Fibroblast of skin of scalp (primary cell): ENCODE measurements at regions not wholly inside any gene's neighbourhood (a gene's known extent, or its start where the extent isn't known, plus 50 kb on each side); places are given as distances from the start of the nearest gene placed in this dataset.

Experiments
- DNase-seq: peaks from one replicate; pipeline ENCODE4 v3.0.0-alpha.2; 2013

- DNase-seq = no peak
These were observed 58.4 kb downstream of the HMHB1 start for GRCh38 chr5:143870362-143870761.

GRCh38 chr5:143870871-143871632 is 59.1 kb downstream of the HMHB1 start:
- DNase-seq = no peak

- DNase-seq = no peak
These were observed 59.7 kb downstream of the HMHB1 start for GRCh38 chr5:143871672-143872071.

- peak; percentile 17 for DNase-seq
These were observed 62.4 kb downstream of the HMHB1 start for GRCh38 chr5:143874312-143874711.

GRCh38 chr5:143877196-143877595 is 65.2 kb downstream of the HMHB1 start:
- DNase-seq = no peak

- no peak for DNase-seq
These were observed 66.5 kb downstream of the HMHB1 start for GRCh38 chr5:143878430-143878829.

- no peak for DNase-seq
These were observed 67.7 kb downstream of the HMHB1 start for GRCh38 chr5:143879646-143880045.

- no peak for DNase-seq
These were observed 68.2 kb downstream of the HMHB1 start for GRCh38 chr5:143880178-143880577.

- peak; percentile 87 for DNase-seq
These were observed 70.6 kb downstream of the HMHB1 start for GRCh38 chr5:143882520-143882919.

GRCh38 chr5:143886096-143886495 is 74.1 kb downstream of the HMHB1 start:
- no peak for DNase-seq

- DNase-seq = peak; percentile 90
These were observed 75.0 kb downstream of the HMHB1 start for GRCh38 chr5:143886651-143887638.

GRCh38 chr5:143887903-143888665 is 76.1 kb downstream of the HMHB1 start:
- peak; percentile 97 for DNase-seq

- no peak for DNase-seq
These were observed 77.0 kb downstream of the HMHB1 start for GRCh38 chr5:143888912-143889311.

GRCh38 chr5:143889986-143890385 is 78.0 kb downstream of the HMHB1 start:
- peak; percentile 97 for DNase-seq

- DNase-seq = peak; percentile 57
These were observed 78.5 kb downstream of the HMHB1 start for GRCh38 chr5:143890487-143890886.

- no peak for DNase-seq
These were observed 80.3 kb downstream of the HMHB1 start for GRCh38 chr5:143892271-143892670.

- no peak for DNase-seq
These were observed 80.9 kb downstream of the HMHB1 start for GRCh38 chr5:143892908-143893307.

GRCh38 chr5:143893638-143894037 is 81.7 kb downstream of the HMHB1 start:
- no peak for DNase-seq

- DNase-seq = peak; percentile 66
These were observed 84.6 kb downstream of the HMHB1 start for GRCh38 chr5:143896516-143896915.

- DNase-seq = peak; percentile 62
These were observed 85.0 kb downstream of the HMHB1 start for GRCh38 chr5:143896966-143897365.

GRCh38 chr5:143898381-143898780 is 86.4 kb downstream of the HMHB1 start:
- no peak for DNase-seq

- no peak for DNase-seq
These were observed 87.1 kb downstream of the HMHB1 start for GRCh38 chr5:143898916-143899591.
